Left lung (tissue), 4 donors: ENCODE measurements at regions not wholly inside any gene's neighbourhood (a gene's known extent, or its start where the extent isn't known, plus 50 kb on each side); places are given as distances from the start of the nearest gene placed in this dataset.

ENCODE experiments used
- ATAC-seq: fragments of 200-7000 bp; cut with Tn5 transposase; one replicate; pipeline ENCODE4 v1.9.1; 2020; ENCODE audit warnings: moderate library complexity
- DNase-seq, 4 donors: peaks; one replicate each; pipeline ENCODE4 v3.0.0-alpha.2; 2013 to 2020
- H3K27ac ChIP-seq, 2 donors: fragments of 200-600 bp; sonication (generic) in 1 of 2; one replicate each; pipeline versions ENCODE4 v1.5.0 to v1.8.0; 2020 to 2021
- H3K27me3 ChIP-seq, 2 donors: fragments of 200-600 bp; sonication (generic) in 1 of 2; one replicate each; pipeline versions ENCODE4 v1.5.0 to v1.8.0; 2020 to 2021
- H3K36me3 ChIP-seq, 2 donors: fragments of 200-600 bp; sonication (generic) in 1 of 2; one replicate each; pipeline versions ENCODE4 v1.5.0 to v1.8.0; 2020 to 2021
- H3K4me1 ChIP-seq, 2 donors: fragments of 200-600 bp; one replicate each; pipeline ENCODE4 v1.8.0; 2021
- H3K4me3 ChIP-seq, 2 donors: fragments of 200-600 bp; sonication (generic) in 1 of 2; one replicate each; pipeline versions ENCODE4 v1.5.0 to v1.8.0; 2020 to 2021; ENCODE audit warnings: mild to moderate bottlenecking in 1 of 2
- H3K9me3 ChIP-seq, 2 donors: fragments of 200-600 bp; sonication (generic) in 1 of 2; one replicate each; pipeline versions ENCODE4 v1.5.0 to v1.8.0; 2020 to 2021
- intact Hi-C, 2 donors: fragments of 100-400 bp; cut with DNase I; formaldehyde crosslinking; loops; one replicate each; pipeline versions ENCODE4 v1.11.2 to v1.14.2; 2022
- TF ChIP-seq, protein P1 (sequence below), 2 donors: fragments of 200-600 bp; sonication (generic) in 1 of 2; IDR thresholded peaks; one replicate each; pipeline versions ENCODE4 v1.5.0 to v1.8.0; 2021; ENCODE audit warnings: antibody characterized with exemption in 2 of 2
- donor health status: DM: no; HTN: yes; CAD: no.
- donor health status: DM: no; HTN: no; CAD: no.

DNA sequence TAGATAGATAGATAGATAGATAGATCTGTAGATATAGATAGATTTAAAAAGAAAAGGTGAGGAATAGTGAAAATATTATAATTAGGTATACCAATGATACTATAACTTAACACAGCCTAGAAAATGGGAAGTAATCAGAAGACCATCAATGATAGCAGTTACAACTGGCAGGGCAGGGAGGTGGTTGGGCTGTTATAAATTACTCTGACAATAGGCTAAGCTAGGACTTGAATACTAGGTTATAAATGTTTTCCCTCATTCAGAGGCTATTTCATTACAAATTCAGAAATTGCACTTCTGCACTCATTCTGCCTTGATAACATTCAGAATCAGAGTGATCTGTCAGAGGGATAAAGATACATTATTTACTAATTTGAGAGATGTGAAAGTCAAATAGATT, 273.4 kb upstream of the PLD5 start:
- no peaks in the 10 kb centered on the region for H3K27me3 ChIP-seq
- no peaks in the 10 kb centered on the region for H3K36me3 ChIP-seq
- no peak overlapping the region for H3K4me3 ChIP-seq
- intact Hi-C loops: no loop called here
- TF ChIP-seq, protein P1, sequence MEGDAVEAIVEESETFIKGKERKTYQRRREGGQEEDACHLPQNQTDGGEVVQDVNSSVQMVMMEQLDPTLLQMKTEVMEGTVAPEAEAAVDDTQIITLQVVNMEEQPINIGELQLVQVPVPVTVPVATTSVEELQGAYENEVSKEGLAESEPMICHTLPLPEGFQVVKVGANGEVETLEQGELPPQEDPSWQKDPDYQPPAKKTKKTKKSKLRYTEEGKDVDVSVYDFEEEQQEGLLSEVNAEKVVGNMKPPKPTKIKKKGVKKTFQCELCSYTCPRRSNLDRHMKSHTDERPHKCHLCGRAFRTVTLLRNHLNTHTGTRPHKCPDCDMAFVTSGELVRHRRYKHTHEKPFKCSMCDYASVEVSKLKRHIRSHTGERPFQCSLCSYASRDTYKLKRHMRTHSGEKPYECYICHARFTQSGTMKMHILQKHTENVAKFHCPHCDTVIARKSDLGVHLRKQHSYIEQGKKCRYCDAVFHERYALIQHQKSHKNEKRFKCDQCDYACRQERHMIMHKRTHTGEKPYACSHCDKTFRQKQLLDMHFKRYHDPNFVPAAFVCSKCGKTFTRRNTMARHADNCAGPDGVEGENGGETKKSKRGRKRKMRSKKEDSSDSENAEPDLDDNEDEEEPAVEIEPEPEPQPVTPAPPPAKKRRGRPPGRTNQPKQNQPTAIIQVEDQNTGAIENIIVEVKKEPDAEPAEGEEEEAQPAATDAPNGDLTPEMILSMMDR (IDR thresholded peaks at IDR 0.05): no peak
- DNase-seq (no peak), ATAC-seq (no peak)
- H3K4me1 ChIP-seq: no peaks in the 10 kb centered on the region
- no peaks in the 10 kb centered on the region for H3K9me3 ChIP-seq
- no peak overlapping the region for H3K27ac ChIP-seq

DNA sequence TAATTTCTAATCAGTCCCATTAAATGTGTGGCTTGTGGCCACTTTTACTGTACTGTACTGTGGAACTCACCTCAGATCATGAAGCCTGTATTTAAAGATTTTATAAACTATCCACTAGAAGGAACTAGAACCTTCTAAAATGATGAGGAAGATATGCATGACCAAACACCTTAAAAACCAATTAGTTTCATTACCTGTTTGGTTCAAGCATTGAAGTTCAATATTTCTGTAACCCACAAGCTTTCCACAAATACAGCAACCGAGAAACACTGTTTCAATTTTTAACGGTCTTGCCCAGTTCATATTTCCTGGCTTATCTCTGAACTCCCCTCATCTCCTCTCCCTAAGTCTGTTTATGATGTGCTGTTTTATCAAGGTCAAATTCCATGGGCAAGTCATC, 264.3 kb upstream of the PLD5 start:
- Histone ChIP-seq H3K4me3 (no peak overlapping the region), H3K36me3 (no peaks in the 10 kb centered on the region), H3K27me3 (no peaks in the 10 kb centered on the region), H3K27ac (no peak overlapping the region), H3K9me3 (peaks cover 0 to 4% of the 10 kb centered on the region in 2 donors), H3K4me1 (no peaks in the 10 kb centered on the region)
- intact Hi-C loops: no loop called here
- TF ChIP-seq, protein P1 (IDR thresholded peaks at IDR 0.05): no peak
- ATAC-seq: no peak
- no peak for DNase-seq

DNA sequence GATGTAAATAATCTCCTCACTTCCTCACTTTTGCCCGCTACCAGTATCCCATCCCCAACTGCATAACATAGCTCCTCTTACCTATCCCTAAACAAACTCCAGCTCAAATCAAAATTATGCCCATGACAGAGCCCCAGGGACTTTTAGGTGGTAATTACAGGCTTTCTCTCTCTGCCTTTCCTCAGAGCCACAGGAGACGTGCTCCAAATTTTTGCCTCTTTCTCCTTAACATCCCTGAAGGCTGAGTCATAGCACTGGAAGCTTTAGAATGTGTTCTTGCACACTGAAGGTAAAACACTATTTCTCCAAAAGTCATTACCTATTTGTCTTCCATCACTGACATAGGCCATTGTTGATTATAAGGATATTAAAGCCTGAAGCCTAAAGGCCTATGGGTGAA, 263.5 kb upstream of the PLD5 start:
- no peaks in the 10 kb centered on the region for H3K36me3 ChIP-seq

DNA sequence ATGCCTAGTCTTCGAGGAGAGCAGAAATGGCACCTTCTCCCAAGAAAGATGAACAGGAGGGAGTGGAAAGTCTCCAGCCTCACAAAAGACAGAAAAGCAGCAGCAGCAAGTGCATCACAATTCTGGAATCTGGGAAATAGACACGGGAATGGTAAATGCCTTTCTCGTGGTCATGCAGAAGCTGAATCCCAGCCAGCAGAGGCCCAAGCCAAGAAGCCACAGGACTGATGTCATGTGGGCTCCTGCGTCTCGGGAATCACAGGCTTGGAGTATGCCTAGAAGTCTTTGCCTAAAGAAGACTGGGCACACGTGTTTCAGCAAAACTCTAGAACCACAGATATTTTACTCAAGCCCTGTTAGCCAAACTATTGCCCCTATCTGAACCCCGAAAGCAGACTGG, 260.3 kb upstream of the PLD5 start:
- intact Hi-C loops: no loop called here
- H3K27ac ChIP-seq: no peak overlapping the region
- no peak for ATAC-seq
- no peak overlapping the region for H3K4me3 ChIP-seq
- no peaks in the 10 kb centered on the region for H3K9me3 ChIP-seq
- H3K27me3 ChIP-seq: no peaks in the 10 kb centered on the region
- H3K4me1 ChIP-seq: no peaks in the 10 kb centered on the region
- H3K36me3 ChIP-seq: no peaks in the 10 kb centered on the region
- no peak for DNase-seq
- TF ChIP-seq, protein P1 (IDR thresholded peaks at IDR 0.05): no peak

More for the DNA sequence above, 263.5 kb upstream of the PLD5 start:
- TF ChIP-seq, protein P1 (IDR thresholded peaks at IDR 0.05): no peak
- Histone ChIP-seq H3K4me1 (no peaks in the 10 kb centered on the region), H3K27ac (no peak overlapping the region), H3K9me3 (peaks cover 0 to 4% of the 10 kb centered on the region in 2 donors), H3K27me3 (no peaks in the 10 kb centered on the region), H3K4me3 (no peak overlapping the region)
- intact Hi-C loops: no loop called here
- ATAC-seq (no peak), DNase-seq (no peak)

DNA sequence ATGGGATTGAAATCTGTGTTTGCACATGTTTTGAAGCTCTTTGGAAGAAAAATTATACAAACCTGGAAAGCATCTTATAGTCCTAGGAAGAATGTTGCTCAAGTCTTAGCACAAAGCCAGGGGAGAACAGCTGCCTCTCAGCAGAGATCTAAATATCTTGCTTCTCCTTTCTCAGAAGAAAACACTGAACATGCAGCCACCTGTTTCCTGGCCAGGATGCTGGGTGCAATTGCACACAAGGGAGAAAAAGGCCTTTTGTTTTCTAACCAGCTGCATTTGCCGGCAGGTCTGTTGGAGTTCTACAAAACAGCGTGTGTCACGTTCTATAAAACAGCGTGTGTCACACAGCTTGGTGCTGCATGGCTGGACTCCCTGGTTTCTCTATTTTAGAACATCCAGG, 259.6 kb upstream of the PLD5 start:
- H3K36me3 ChIP-seq: no peaks in the 10 kb centered on the region
- intact Hi-C loops: no loop called here
- H3K27ac ChIP-seq: no peak overlapping the region
- no peaks in the 10 kb centered on the region for H3K9me3 ChIP-seq
- DNase-seq (no peak), ATAC-seq (no peak)
- TF ChIP-seq, protein P1 (IDR thresholded peaks at IDR 0.05): no peak
- no peaks in the 10 kb centered on the region for H3K4me1 ChIP-seq
- no peaks in the 10 kb centered on the region for H3K27me3 ChIP-seq
- no peak overlapping the region for H3K4me3 ChIP-seq
